HG03442 (cell line): ENCODE measurements at regions not wholly inside any gene's neighbourhood (a gene's known extent, or its start where the extent isn't known, plus 50 kb on each side); places are given as distances from the start of the nearest gene placed in this dataset.
"Not testable (repeated sequence)": the region's sequence is repeated elsewhere in the genome, so short reads cannot be mapped to it uniquely, and the experiment has no call there.

Experiments
- ATAC-seq: cut with Tn5 transposase; IDR thresholded peaks from one replicate; pipeline ENCODE4 v1.9.1; 2021; ENCODE audit warnings: mild to moderate bottlenecking, moderate library complexity; ENCODE audit not compliant: unreplicated experiment

- not testable (repeated sequence) for ATAC-seq
These were observed 99.8 kb upstream of the IRX4 start for GRCh38 chr5:1982561-1982960.

DNA sequence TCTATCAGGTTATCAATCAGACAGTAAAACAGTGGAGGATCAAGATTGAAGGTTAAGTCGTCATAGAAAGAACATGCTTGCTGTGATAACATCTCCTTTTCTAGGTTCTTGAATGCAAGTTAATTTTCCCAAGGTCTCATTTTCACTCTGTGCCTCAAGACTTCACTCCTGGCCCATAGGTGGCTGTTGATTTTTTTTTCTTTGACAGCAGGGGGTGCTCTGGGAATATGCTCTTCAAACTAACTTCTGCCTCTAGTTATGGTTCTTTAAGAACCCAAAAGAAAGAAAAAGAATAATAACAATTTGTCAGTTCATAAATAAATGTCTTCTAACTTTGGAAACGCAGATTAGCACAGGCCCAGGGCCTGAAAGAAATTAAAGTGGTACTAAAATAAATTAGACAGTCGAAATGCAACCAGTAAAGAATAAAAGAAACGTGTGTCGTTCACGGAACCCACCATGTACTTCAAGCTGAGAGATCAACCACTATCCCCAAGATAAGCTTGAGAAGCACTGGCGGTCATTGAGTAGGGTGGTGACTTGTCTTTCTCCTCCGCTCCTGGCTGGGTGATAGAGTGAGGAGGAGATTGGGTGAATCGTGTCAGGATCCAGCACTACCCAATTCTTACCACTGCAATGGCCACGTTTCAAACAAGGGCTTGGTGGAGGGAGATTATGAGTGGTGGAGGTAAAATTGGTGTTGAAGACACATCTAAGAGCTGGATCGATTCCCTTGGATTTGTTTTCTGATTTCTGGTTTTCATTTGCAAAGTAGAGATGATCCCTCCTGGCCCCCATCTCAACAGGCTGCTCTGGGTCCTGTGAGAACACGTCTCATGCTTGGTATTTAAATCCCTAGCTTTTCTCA, 93.4 kb upstream of the IRX4 start:
- no peak for ATAC-seq

DNA sequence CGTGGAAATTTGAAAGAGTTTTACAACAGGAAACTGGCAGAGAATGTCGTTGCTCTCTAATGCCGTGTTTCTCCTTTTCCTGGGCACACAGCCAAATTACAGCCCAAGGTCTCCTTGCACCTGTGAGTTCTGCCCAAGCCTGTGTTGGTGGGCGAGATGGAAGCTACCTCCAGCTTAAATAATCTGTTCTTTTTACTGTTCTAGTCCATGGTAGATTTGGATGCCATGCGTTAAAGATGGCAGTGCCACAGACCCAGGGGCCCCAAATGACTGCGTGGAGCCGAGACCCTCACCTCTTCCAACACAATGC, 92.6 kb upstream of the IRX4 start:
- no peak for ATAC-seq

DNA sequence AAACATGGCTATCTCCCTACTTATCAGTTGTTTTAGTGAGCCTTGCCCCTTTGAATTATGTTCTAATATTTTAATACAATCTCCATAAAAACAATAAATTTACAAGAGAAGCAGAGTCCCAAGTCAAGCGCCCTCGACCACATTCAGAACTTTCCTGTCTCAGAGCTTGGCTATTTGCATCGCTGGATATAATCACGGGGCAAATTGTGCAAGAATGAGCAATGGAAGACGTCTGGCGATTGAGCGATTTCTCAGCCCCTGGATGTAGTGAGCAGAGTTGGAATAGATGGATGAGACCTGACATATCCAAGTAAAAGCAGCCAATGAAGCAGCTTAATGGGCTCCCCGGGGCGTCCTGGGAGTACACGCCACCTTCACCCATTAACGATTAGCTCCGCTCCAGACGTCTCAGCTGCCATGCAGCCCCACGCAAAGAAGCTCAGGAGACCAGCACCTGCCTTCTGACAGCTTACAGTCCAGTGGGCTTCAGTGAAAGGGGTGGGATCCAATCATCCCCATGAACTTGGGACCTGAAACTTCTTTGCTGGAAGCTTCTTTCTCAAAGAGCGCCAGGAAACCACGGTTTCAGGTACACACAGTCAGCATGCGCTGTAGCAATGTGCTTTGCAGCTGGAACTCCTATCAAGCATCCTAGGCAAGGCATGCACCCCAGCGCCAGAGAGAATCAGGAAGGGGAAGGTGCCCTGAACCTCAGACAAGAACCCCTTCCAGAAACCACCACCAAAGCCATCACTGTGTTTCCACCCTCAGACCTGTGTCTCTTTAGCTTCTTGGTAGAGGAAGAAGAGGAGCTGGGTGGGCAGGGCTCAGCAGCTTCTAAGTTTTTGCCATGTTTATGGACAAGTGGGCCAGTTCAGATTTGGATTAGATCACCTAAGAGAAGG, 92.0 kb upstream of the IRX4 start:
- ATAC-seq: no peak

DNA sequence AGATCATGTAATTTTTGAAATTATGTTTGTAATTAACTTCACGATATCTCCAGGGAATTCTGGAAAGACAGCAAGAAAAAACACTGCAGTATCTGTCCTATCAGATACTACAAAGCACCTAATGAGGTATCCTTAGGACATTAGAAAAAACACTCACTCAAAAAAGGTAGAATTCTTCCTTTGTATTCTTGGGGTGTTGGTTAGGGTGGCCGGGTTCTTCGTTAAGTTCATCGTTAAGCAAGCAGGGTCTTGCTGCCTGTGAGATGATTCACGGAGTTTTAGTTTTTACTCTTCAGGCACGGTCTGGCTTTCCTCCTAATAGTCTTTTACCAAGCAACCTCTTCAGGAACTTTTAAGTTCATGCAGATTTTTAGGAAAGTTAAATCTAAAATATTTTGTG, 91.4 kb upstream of the IRX4 start:
- ATAC-seq: no peak

DNA sequence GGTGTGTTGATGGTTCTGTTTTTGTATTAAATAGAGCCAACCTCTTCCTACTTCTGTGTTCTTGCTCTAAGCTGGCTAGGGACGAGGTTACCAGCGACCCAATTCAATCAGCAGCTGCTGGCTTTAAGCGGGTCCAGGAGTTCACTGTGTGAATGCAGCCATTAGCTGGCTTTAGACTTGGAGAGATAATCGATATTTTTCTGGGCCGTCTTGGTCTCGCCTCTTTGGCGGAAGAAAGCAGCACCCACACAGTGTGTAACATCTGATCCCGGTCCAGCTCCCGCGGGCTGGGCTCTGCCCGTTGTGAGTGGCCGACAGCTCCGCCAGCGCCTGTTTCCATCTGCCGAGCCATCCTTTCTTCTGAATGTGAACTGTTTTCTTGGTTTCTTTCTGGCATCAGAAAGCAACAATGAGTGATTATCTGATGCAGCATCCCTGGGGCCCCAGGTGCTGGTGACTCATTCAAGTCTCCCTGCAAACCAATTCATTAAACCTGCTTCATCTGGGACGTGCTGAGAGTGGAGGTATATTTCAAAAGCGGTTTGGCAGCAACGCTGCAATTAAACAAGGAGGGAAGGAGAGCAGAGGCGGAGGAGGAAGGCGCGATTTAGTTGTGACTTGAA, 90.8 kb upstream of the IRX4 start:
- no peak for ATAC-seq

- no peak for ATAC-seq
These were observed 89.2 kb upstream of the IRX4 start for GRCh38 chr5:1971944-1972343.

GRCh38 chr5:1967736-1968135, 85.0 kb upstream of the IRX4 start:
- ATAC-seq: no peak

DNA sequence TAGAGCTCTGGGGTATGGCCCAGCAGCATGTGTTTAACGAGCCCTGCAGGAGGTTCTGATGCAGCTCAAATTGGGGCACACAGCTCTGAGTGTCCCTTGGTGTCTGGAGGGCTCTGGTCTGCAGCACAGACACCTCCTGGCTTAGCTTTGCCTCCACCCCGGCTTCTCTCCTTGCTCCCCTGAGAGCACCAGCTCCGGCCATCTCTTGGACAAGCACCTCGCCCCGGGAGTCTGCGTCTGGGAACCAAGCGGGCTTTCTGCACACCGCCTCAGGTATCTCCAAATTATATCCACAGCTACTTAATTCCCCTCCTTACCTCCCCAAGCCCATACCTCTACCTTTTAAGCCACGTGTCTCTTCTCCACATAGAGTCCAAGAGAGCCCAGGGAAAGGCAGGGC, 83.7 kb upstream of the IRX4 start:
- ATAC-seq: no peak

DNA sequence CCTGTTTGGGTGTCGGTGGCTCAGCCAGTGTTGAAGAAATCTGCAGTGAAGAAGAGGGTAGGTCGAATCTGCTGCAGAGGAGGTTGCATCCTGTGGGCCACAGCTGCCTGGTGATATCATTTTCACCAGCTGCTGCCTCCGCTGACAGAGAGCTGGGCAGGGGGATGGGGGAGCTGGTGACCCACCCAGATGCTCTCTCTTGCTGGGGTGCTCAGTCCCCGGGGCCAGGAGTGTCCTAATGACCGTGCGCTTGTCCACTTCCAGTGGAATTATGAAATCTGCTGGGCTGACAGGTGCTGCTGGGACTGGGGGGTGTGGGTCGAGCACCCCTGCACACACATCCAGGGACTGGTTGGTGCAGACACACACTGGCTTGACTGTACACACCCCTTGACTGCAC, 83.2 kb upstream of the IRX4 start:
- no peak for ATAC-seq

DNA sequence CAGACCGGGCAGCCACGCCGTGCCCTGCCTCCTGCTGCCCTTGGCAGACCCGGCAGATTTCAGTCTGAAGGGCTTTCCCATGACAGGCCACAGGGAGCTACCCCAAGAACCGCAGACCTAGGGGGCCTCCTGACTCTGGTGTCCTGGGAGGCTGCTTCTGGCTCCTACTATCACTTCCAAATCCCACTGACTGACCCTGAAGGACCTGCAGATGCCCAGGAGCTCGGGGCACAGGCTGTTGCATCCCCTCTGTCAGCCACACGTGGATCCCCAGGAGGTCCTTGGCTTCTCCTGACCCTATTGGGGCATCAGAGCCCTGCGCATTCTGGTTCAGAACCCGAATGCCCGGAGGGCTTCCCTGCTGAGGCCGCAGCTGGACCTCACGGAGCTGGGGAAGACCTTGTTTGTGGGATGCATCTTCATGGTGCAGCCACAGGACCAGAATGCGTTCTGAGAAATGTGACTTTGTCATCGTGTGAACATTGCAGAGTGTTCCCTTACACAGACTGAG, 81.3 kb upstream of the IRX4 start:
- ATAC-seq: no peak

DNA sequence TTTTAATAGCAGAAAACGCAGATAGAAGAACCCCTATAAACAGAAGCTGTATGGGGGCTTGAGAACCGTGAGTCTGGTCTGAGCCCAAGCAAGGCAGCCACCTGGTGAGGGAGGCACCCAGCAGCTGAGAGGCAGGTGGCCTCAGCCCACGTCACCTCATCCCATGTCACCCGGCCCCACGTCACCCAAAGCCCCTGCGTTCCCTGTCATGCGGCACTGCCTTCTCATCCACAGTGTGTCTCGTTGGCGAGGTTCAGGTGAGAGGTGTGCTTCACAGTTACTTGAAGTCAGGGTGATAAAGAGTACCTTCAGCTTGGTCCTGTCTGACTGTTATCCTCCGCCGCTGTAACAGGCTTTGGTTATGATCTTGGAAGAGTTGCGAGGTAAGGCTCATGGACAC, 80.6 kb upstream of the IRX4 start:
- no peak for ATAC-seq

- no peak for ATAC-seq
These were observed 80.1 kb upstream of the IRX4 start for GRCh38 chr5:1962619-1963355.

GRCh38 chr5:1961952-1962595, 79.3 kb upstream of the IRX4 start:
- ATAC-seq: no peak

DNA sequence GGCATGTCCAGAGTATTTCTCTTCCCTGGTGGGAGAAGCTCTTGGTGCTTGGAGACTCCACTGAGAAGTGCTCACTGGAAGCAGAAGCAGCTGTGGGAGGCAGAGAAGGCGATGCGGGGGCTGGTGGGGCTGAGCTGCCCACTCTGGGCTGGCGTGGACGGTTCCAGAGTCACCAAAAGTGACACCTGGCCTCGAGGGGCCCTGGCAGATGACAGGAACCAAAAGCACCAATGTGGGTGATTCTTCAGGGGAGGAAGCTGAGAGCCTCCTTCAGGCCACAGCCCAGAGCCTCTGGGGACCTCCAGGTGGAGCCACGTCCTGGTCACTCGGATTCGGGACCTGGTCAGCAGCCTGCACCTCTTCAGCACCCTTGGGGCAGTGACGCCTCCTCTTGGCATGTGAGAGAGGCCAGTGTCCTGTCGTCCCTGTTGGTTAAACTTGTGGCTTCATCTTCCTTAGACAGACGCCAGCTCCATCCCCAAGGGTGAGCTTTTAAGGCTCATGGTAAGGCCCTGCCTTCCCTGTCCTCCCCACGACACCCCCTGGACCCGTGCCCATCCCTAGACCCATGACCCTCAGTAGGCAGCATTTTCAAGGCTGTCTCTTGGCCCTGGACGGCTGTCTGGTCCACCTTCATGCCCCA, 78.7 kb upstream of the IRX4 start:
- no peak for ATAC-seq

GRCh38 chr5:1960595-1961303, 78.0 kb upstream of the IRX4 start:
- ATAC-seq: no peak

GRCh38 chr5:1959725-1960581, 77.2 kb upstream of the IRX4 start:
- ATAC-seq: no peak

DNA sequence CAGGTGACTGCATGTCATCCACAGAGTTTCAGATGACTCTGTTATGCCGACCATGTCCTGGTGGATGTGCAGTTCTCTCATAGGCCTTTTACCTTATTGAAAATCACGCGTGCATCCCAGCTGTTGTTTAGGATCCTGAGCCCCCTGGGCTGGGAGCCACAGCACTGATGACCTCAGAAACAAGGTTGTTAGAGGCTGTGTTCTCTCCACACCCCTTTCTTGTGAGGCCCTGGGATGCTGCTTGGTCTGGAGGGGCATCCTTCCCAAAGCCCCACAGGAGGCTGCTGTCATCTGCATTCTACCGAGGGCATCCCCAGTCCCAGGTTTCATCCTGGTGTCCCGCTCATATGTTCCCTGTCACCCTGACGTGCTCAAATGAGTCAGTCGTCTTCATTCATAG, 76.5 kb upstream of the IRX4 start:
- ATAC-seq: no peak
